ENCODE measurements at regions not wholly inside any gene's neighbourhood (a gene's known extent, or its start where the extent isn't known, plus 50 kb on each side); places are given as distances from the start of the nearest gene placed in this dataset.

GRCh38 chr7:35454575-35455385, 200.9 kb upstream of the TBX20 start:
- TF ChIP-seq CTCF (IDR thresholded peaks at IDR 0.05): no peak
- TF ChIP-seq EZH2 (IDR thresholded peaks at IDR 0.05): no peak

Data from neural progenitor cell (in vitro differentiated cells).